ENCODE measurements at regions not wholly inside any gene's neighbourhood (a gene's known extent, or its start where the extent isn't known, plus 50 kb on each side); places are given as distances from the start of the nearest gene placed in this dataset.

GRCh38 chr18:29501952-29502351 lies 1325.0 kb upstream of the CDH2 start:
- no peaks in the 10 kb centered on the region for H3K4me1 Mint-ChIP-seq

DNA sequence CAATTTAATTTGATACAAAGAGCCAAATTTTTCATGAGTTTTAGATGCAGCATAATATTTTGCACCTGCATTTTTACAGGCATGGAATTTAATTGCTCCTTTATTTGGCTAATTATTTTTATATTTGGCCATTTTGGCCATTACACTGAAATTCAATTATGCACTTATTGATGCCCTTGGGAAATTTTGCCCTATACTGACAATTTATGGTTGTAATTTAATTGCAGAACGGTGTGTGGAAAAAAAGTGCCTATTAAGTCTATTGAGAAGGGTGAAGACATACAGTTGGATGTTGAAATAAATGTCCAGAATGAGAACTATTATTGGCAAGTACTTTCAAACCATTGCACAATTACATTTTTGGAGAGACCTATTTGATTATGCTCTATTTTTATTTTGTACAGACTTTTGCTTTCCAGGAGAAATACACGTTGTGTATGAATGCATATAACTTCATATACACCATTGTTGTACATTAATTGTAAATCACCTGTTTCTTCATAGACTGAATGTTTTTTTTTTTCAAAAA lies 1319.3 kb upstream of the CDH2 start:
- no peaks in the 10 kb centered on the region for H3K4me1 ChIP-seq (ENCODE audit: control insufficient read depth in 2 of 2, insufficient read depth in 2 of 2, low read length in 2 of 2)
- H3K36me3 ChIP-seq (ENCODE audit: control insufficient read depth in 2 of 3, insufficient read depth in 3 of 3, low read length in 3 of 3), result no peaks in the 10 kb centered on the region
- Mint-ChIP-seq H3K27me3 (no peaks in the 10 kb centered on the region), H3K36me3 (no peaks in the 10 kb centered on the region), H3K27ac (no peak overlapping the region), H3K4me1 (no peaks in the 10 kb centered on the region), H3K9me3 (peaks cover 0 to 19% (median 4%) of the 10 kb centered on the region in 11 donors), H3K4me3 (no peak overlapping the region)
- no peaks in the 10 kb centered on the region for H3K9me3 ChIP-seq (ENCODE audit: control insufficient read depth in 2 of 3, low read length in 3 of 3)
- H3K4me3 ChIP-seq (ENCODE audit: low read length), result no peak overlapping the region
- no peak for ATAC-seq
- ChIA-PET CTCF (no interaction called here), POLR2A (no interaction called here)
- intact Hi-C loops (cut with micrococcal nuclease), result no loop called here
- H3K27ac ChIP-seq (ENCODE audit: low read depth, low read length), result no peak overlapping the region
- no peak for DNase-seq
- H3K27me3 ChIP-seq (ENCODE audit: control insufficient read depth in 2 of 2, insufficient read depth in 2 of 2, low read length in 2 of 2), result no peaks in the 10 kb centered on the region

More at GRCh38 chr18:29501952-29502351, 1325.0 kb upstream of the CDH2 start:
- no peak for DNase-seq
- Histone ChIP-seq H3K36me3 (ENCODE audit: control insufficient read depth in 2 of 3, insufficient read depth in 3 of 3, low read length in 3 of 3) (no peaks in the 10 kb centered on the region), H3K4me3 (ENCODE audit: low read length) (no peak overlapping the region), H3K4me1 (ENCODE audit: control insufficient read depth in 2 of 2, insufficient read depth in 2 of 2, low read length in 2 of 2) (no peaks in the 10 kb centered on the region), H3K27me3 (ENCODE audit: control insufficient read depth in 2 of 2, insufficient read depth in 2 of 2, low read length in 2 of 2) (no peaks in the 10 kb centered on the region), H3K27ac (ENCODE audit: low read depth, low read length) (no peak overlapping the region), H3K9me3 (ENCODE audit: control insufficient read depth in 2 of 3, low read length in 3 of 3) (no peaks in the 10 kb centered on the region)
- POLR2A ChIA-PET, result no interaction called here
- intact Hi-C loops (cut with micrococcal nuclease), result no loop called here
- CTCF ChIA-PET, result no interaction called here
- H3K9me3 Mint-ChIP-seq, result peaks cover 0 to 30% (median 6%) of the 10 kb centered on the region in 11 donors
- no peak overlapping the region for H3K4me3 Mint-ChIP-seq
- no peaks in the 10 kb centered on the region for H3K27me3 Mint-ChIP-seq
- no peak overlapping the region for H3K27ac Mint-ChIP-seq
- ATAC-seq, result no peak
- no peaks in the 10 kb centered on the region for H3K36me3 Mint-ChIP-seq

DNA sequence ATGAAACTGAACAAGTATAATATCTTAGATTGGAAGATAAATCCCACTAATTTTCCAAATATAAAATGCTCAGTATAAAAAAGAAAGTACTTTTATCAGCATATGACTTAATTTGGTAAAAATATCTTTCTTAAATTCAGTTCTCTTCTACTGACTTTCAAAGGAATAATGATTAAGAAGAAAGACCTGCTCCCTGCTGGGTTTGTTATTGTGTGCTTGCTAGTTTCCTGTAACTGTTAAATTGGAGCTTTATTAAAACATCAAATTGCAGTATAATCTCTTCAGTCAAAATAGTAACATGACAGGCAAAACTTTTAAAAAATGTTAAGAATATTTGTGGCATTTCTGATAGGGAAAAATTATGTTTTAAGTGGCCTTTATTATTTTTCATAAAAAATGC lies 1317.4 kb upstream of the CDH2 start:
- H3K36me3 Mint-ChIP-seq, result no peaks in the 10 kb centered on the region
- ATAC-seq, result no peak
- Histone ChIP-seq H3K36me3 (ENCODE audit: control insufficient read depth in 2 of 3, insufficient read depth in 3 of 3, low read length in 3 of 3) (no peaks in the 10 kb centered on the region), H3K4me3 (ENCODE audit: low read length) (no peak overlapping the region), H3K9me3 (ENCODE audit: control insufficient read depth in 2 of 3, low read length in 3 of 3) (no peaks in the 10 kb centered on the region), H3K27me3 (ENCODE audit: control insufficient read depth in 2 of 2, insufficient read depth in 2 of 2, low read length in 2 of 2) (no peaks in the 10 kb centered on the region), H3K4me1 (ENCODE audit: control insufficient read depth in 2 of 2, insufficient read depth in 2 of 2, low read length in 2 of 2) (no peaks in the 10 kb centered on the region), H3K27ac (ENCODE audit: low read depth, low read length) (no peak overlapping the region)
- no peaks in the 10 kb centered on the region for H3K4me1 Mint-ChIP-seq
- H3K9me3 Mint-ChIP-seq, result peaks cover 0 to 22% (median 4%) of the 10 kb centered on the region in 11 donors
- intact Hi-C loops (cut with micrococcal nuclease), result no loop called here
- CTCF ChIA-PET, result interaction anchor here (0.6 kb wide), 1 partner anchor 762 kb away, joined by 3 read pairs; no protein-coding TSS in a partner anchor
- DNase-seq, result no peak
- no peak overlapping the region for H3K4me3 Mint-ChIP-seq
- H3K27ac Mint-ChIP-seq, result no peak overlapping the region
- POLR2A ChIA-PET, result no interaction called here
- no peaks in the 10 kb centered on the region for H3K27me3 Mint-ChIP-seq

- H3K9me3 ChIP-seq (ENCODE audit: control insufficient read depth in 2 of 3, low read length in 3 of 3), result no peaks in the 10 kb centered on the region
- Mint-ChIP-seq H3K36me3 (no peaks in the 10 kb centered on the region), H3K27ac (no peak overlapping the region), H3K9me3 (peaks cover 0 to 19% (median 4%) of the 10 kb centered on the region in 11 donors), H3K4me3 (no peak overlapping the region), H3K4me1 (no peaks in the 10 kb centered on the region), H3K27me3 (no peaks in the 10 kb centered on the region)
- H3K4me1 ChIP-seq (ENCODE audit: control insufficient read depth in 2 of 2, insufficient read depth in 2 of 2, low read length in 2 of 2), result no peaks in the 10 kb centered on the region
- H3K27me3 ChIP-seq (ENCODE audit: control insufficient read depth in 2 of 2, insufficient read depth in 2 of 2, low read length in 2 of 2), result no peaks in the 10 kb centered on the region
- ATAC-seq, result no peak
- no peak overlapping the region for H3K4me3 ChIP-seq (ENCODE audit: low read length)
- intact Hi-C loops (cut with micrococcal nuclease), result no loop called here
- no peaks in the 10 kb centered on the region for H3K36me3 ChIP-seq (ENCODE audit: control insufficient read depth in 2 of 3, insufficient read depth in 3 of 3, low read length in 3 of 3)
- no peak for DNase-seq
- H3K27ac ChIP-seq (ENCODE audit: low read depth, low read length), result no peak overlapping the region
- ChIA-PET CTCF (no interaction called here), POLR2A (no interaction called here)
Measured at GRCh38 chr18:29491907-29492306, 1315.0 kb upstream of the CDH2 start.

- no peaks in the 10 kb centered on the region for H3K9me3 ChIP-seq (ENCODE audit: control insufficient read depth in 2 of 3, low read length in 3 of 3)
- DNase-seq (no peak), ATAC-seq (no peak)
- no peaks in the 10 kb centered on the region for H3K27me3 ChIP-seq (ENCODE audit: control insufficient read depth in 2 of 2, insufficient read depth in 2 of 2, low read length in 2 of 2)
- peaks cover 0 to 19% (median 4%) of the 10 kb centered on the region in 11 donors for H3K9me3 Mint-ChIP-seq
- no peak overlapping the region for H3K4me3 ChIP-seq (ENCODE audit: low read length)
- intact Hi-C loops (cut with micrococcal nuclease), result no loop called here
- no peaks in the 10 kb centered on the region for H3K4me1 ChIP-seq (ENCODE audit: control insufficient read depth in 2 of 2, insufficient read depth in 2 of 2, low read length in 2 of 2)
- H3K4me3 Mint-ChIP-seq, result no peak overlapping the region
- no peaks in the 10 kb centered on the region for H3K36me3 ChIP-seq (ENCODE audit: control insufficient read depth in 2 of 3, insufficient read depth in 3 of 3, low read length in 3 of 3)
- H3K36me3 Mint-ChIP-seq, result no peaks in the 10 kb centered on the region
- no peak overlapping the region for H3K27ac Mint-ChIP-seq
- ChIA-PET POLR2A (no interaction called here), CTCF (no interaction called here)
- H3K27me3 Mint-ChIP-seq, result no peaks in the 10 kb centered on the region
- H3K4me1 Mint-ChIP-seq, result no peaks in the 10 kb centered on the region
- no peak overlapping the region for H3K27ac ChIP-seq (ENCODE audit: low read depth, low read length)
Measured at GRCh38 chr18:29488617-29489016, 1311.7 kb upstream of the CDH2 start.

DNA sequence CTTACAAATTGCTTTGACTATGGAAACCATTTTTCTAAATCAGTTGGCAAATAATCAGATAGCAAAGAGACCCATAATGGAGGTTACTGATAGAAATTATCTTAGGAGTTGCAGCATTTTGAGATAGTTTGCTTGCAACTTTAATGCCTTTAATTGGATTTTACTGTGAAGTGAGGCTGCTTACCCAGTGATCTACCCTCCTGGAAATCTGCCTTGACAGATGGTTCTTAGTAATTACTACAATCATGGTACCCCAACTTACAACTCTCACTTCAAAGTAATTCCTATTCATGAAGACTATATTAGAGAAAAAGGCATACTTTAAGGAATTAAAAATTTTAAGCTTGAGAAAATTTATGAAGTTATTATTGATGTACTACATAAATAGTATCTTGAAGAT lies 1288.6 kb upstream of the CDH2 start:
- Histone ChIP-seq H3K27me3 (ENCODE audit: control insufficient read depth in 2 of 2, insufficient read depth in 2 of 2, low read length in 2 of 2) (no peaks in the 10 kb centered on the region), H3K9me3 (ENCODE audit: control insufficient read depth in 2 of 3, low read length in 3 of 3) (no peaks in the 10 kb centered on the region), H3K4me1 (ENCODE audit: control insufficient read depth in 2 of 2, insufficient read depth in 2 of 2, low read length in 2 of 2) (no peaks in the 10 kb centered on the region), H3K36me3 (ENCODE audit: control insufficient read depth in 2 of 3, insufficient read depth in 3 of 3, low read length in 3 of 3) (no peaks in the 10 kb centered on the region), H3K4me3 (ENCODE audit: low read length) (no peak overlapping the region), H3K27ac (ENCODE audit: low read depth, low read length) (no peak overlapping the region)
- Mint-ChIP-seq H3K4me3 (no peak overlapping the region), H3K27me3 (no peaks in the 10 kb centered on the region), H3K9me3 (peaks cover 0 to 26% (median 6%) of the 10 kb centered on the region in 11 donors), H3K4me1 (no peaks in the 10 kb centered on the region), H3K36me3 (no peaks in the 10 kb centered on the region), H3K27ac (no peak overlapping the region)
- POLR2A ChIA-PET, result no interaction called here
- CTCF ChIA-PET, result no interaction called here
- no peak for ATAC-seq
- intact Hi-C loops (cut with micrococcal nuclease), result no loop called here
- DNase-seq, result no peak

DNA sequence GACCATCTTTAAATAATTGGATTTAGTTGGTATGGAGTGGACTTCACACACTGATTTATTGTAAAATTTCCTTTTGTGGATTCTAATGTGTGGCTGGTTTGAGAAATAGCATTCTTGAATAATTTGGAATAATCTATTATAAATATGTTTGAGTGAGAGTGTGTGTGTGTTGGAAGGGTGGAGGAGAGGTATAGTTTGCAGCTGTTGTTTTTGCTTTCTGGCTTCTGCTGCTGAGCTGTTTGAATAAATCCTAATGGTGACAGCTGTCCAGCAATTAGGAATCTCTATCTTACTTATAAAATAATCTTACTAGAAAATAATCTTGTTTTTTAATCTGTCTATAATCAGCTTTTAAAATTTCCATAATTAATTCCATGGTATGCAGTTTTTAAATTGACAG lies 1283.0 kb upstream of the CDH2 start:
- ChIA-PET CTCF (no interaction called here), POLR2A (no interaction called here)
- Mint-ChIP-seq H3K36me3 (no peaks in the 10 kb centered on the region), H3K4me1 (no peaks in the 10 kb centered on the region), H3K27ac (no peak overlapping the region), H3K9me3 (peaks cover 1 to 13% (median 4%) of the 10 kb centered on the region in 11 donors), H3K4me3 (no peak overlapping the region), H3K27me3 (no peaks in the 10 kb centered on the region)
- Histone ChIP-seq H3K27me3 (ENCODE audit: control insufficient read depth in 2 of 2, insufficient read depth in 2 of 2, low read length in 2 of 2) (no peaks in the 10 kb centered on the region), H3K9me3 (ENCODE audit: control insufficient read depth in 2 of 3, low read length in 3 of 3) (no peaks in the 10 kb centered on the region), H3K4me3 (ENCODE audit: low read length) (no peak overlapping the region), H3K27ac (ENCODE audit: low read depth, low read length) (no peak overlapping the region), H3K4me1 (ENCODE audit: control insufficient read depth in 2 of 2, insufficient read depth in 2 of 2, low read length in 2 of 2) (no peaks in the 10 kb centered on the region), H3K36me3 (ENCODE audit: control insufficient read depth in 2 of 3, insufficient read depth in 3 of 3, low read length in 3 of 3) (no peaks in the 10 kb centered on the region)
- ATAC-seq, result no peak
- intact Hi-C loops (cut with micrococcal nuclease), result no loop called here
- DNase-seq, result no peak

All from naive thymus-derived CD4-positive, alpha-beta T cell (primary cell).